ENCODE measurements at regions not wholly inside any gene's neighbourhood (a gene's known extent, or its start where the extent isn't known, plus 50 kb on each side); places are given as distances from the start of the nearest gene placed in this dataset.

GRCh38 chr9:107584944-107585343 is 95.4 kb upstream of the KLF4 start:
- H3K27ac ChIP-seq = no peak overlapping the region
- TF ChIP-seq CTCF (IDR thresholded peaks at IDR 0.05; ENCODE audit: poor library complexity) = no peak
- TF ChIP-seq EZH2 (IDR thresholded peaks at IDR 0.05; ENCODE audit: borderline replicate concordance) = no peak
- no peak for TF ChIP-seq EZH2phosphoT487 (IDR thresholded peaks at IDR 0.05; ENCODE audit: low read depth, severe bottlenecking, unreplicated experiment)
- no peaks in the 10 kb centered on the region for H3K9me3 ChIP-seq (ENCODE audit: low read depth)
- no peaks in the 10 kb centered on the region for H4K20me1 ChIP-seq (ENCODE audit: insufficient read depth, poor library complexity, severe bottlenecking)
- no peaks in the 10 kb centered on the region for H3K79me2 ChIP-seq
- WGBS (ENCODE audit: low lambda C conversion rate, missing lambda C conversion rate) = 100% methylated on average over 1 of the region's 1 CpG
- peaks cover 22% of the 10 kb centered on the region for H3K4me1 ChIP-seq (ENCODE audit: insufficient read depth)
- H2AFZ ChIP-seq = no peak overlapping the region
- no peak overlapping the region for H3K4me2 ChIP-seq
- no peak for DNase-seq (ENCODE audit: low spot score)
- no peaks in the 10 kb centered on the region for H3K9me2 ChIP-seq (replicated peaks; ENCODE audit: insufficient read depth)
- no peaks in the 10 kb centered on the region for H3K36me3 ChIP-seq (replicated peaks; ENCODE audit: insufficient read depth, low read depth)
- no peak overlapping the region for H3K4me3 ChIP-seq
- H3K27me3 ChIP-seq = no peaks in the 10 kb centered on the region

- Histone ChIP-seq H3K27me3 (no peaks in the 10 kb centered on the region), H3K9me2 (replicated peaks; ENCODE audit: insufficient read depth) (no peaks in the 10 kb centered on the region), H3K27ac (no peak overlapping the region), H3K79me2 (no peaks in the 10 kb centered on the region), H3K4me3 (no peak overlapping the region), H3K36me3 (replicated peaks; ENCODE audit: insufficient read depth, low read depth) (no peaks in the 10 kb centered on the region), H2AFZ (no peak overlapping the region), H4K20me1 (ENCODE audit: insufficient read depth, poor library complexity, severe bottlenecking) (no peaks in the 10 kb centered on the region), H3K4me2 (no peak overlapping the region), H3K9me3 (ENCODE audit: low read depth) (no peaks in the 10 kb centered on the region), H3K4me1 (ENCODE audit: insufficient read depth) (peaks cover 22% of the 10 kb centered on the region)
- 75% methylated on average over 5 of the region's 5 CpGs for WGBS (ENCODE audit: low lambda C conversion rate, missing lambda C conversion rate)
- TF ChIP-seq EZH2phosphoT487 (IDR thresholded peaks at IDR 0.05; ENCODE audit: low read depth, severe bottlenecking, unreplicated experiment) = no peak
- TF ChIP-seq EZH2 (IDR thresholded peaks at IDR 0.05; ENCODE audit: borderline replicate concordance) = no peak
- DNase-seq (ENCODE audit: low spot score) = no peak
These were observed 94.6 kb upstream of the KLF4 start for GRCh38 chr9:107584186-107584585.

GRCh38 chr9:107577140-107577776 is 87.7 kb upstream of the KLF4 start:
- Histone ChIP-seq H3K9me2 (replicated peaks; ENCODE audit: insufficient read depth) (no peaks in the 10 kb centered on the region), H3K79me2 (no peaks in the 10 kb centered on the region), H3K4me3 (no peak overlapping the region), H3K4me1 (ENCODE audit: insufficient read depth) (no peaks in the 10 kb centered on the region), H2AFZ (no peak overlapping the region), H3K27ac (no peak overlapping the region), H4K20me1 (ENCODE audit: insufficient read depth, poor library complexity, severe bottlenecking) (no peaks in the 10 kb centered on the region), H3K36me3 (replicated peaks; ENCODE audit: insufficient read depth, low read depth) (no peaks in the 10 kb centered on the region), H3K4me2 (no peak overlapping the region), H3K27me3 (no peaks in the 10 kb centered on the region), H3K9me3 (ENCODE audit: low read depth) (no peaks in the 10 kb centered on the region)
- TF ChIP-seq CTCF (IDR thresholded peaks at IDR 0.05; ENCODE audit: poor library complexity) (no peak), EZH2phosphoT487 (IDR thresholded peaks at IDR 0.05; ENCODE audit: low read depth, severe bottlenecking, unreplicated experiment) (no peak), EZH2 (IDR thresholded peaks at IDR 0.05; ENCODE audit: borderline replicate concordance) (no peak)
- 96% methylated on average over 5 of the region's 5 CpGs for WGBS (ENCODE audit: low lambda C conversion rate, missing lambda C conversion rate)
- DNase-seq (ENCODE audit: low spot score) = no peak

GRCh38 chr9:107571148-107571547 is 81.6 kb upstream of the KLF4 start:
- Histone ChIP-seq H3K4me3 (no peak overlapping the region), H3K9me3 (ENCODE audit: low read depth) (no peaks in the 10 kb centered on the region), H2AFZ (no peak overlapping the region), H3K4me1 (ENCODE audit: insufficient read depth) (no peaks in the 10 kb centered on the region), H3K27ac (no peak overlapping the region), H4K20me1 (ENCODE audit: insufficient read depth, poor library complexity, severe bottlenecking) (no peaks in the 10 kb centered on the region), H3K4me2 (no peak overlapping the region), H3K27me3 (no peaks in the 10 kb centered on the region), H3K36me3 (replicated peaks; ENCODE audit: insufficient read depth, low read depth) (no peaks in the 10 kb centered on the region), H3K9me2 (replicated peaks; ENCODE audit: insufficient read depth) (no peaks in the 10 kb centered on the region), H3K79me2 (no peaks in the 10 kb centered on the region)
- DNase-seq (ENCODE audit: low spot score) = no peak
- no peak for TF ChIP-seq EZH2 (IDR thresholded peaks at IDR 0.05; ENCODE audit: borderline replicate concordance)
- no peak for TF ChIP-seq CTCF (IDR thresholded peaks at IDR 0.05; ENCODE audit: poor library complexity)
- no peak for TF ChIP-seq EZH2phosphoT487 (IDR thresholded peaks at IDR 0.05; ENCODE audit: low read depth, severe bottlenecking, unreplicated experiment)
- whole genome bisulfite sequencing (ENCODE audit: low lambda C conversion rate, missing lambda C conversion rate) = 92% methylated on average over 1 of the region's 1 CpG
